G401.6 (cell line): ENCODE measurements at regions not wholly inside any gene's neighbourhood (a gene's known extent, or its start where the extent isn't known, plus 50 kb on each side); places are given as distances from the start of the nearest gene placed in this dataset.
"Not testable (repeated sequence)": the region's sequence is repeated elsewhere in the genome, so short reads cannot be mapped to it uniquely, and the experiment has no call there.

Experiments
- FAIRE-seq: peaks from 2 replicates; lab custom pipeline; 2012; peaks lifted over from hg19 to GRCh38; lab: Jason Lieb, UNC

DNA sequence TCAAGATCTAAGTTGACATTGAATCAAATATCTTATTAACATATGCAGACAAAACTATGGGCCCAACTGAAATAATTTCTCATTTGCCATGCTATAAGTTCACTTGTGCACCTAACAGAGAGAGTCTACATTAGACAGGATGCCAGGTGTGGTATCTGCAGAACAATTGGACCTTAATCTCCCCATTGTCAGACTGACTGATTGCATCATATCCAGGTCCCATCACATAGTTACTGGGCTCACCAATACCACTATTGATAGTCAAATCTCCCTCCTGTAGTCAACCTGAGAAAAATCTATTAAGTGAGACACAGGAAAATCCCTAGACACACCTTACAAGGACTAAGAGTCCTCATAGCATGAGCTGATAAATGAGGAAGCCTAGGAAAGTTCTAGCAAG is 156.0 kb upstream of the FRG1 start:
- FAIRE-seq = no peak

DNA sequence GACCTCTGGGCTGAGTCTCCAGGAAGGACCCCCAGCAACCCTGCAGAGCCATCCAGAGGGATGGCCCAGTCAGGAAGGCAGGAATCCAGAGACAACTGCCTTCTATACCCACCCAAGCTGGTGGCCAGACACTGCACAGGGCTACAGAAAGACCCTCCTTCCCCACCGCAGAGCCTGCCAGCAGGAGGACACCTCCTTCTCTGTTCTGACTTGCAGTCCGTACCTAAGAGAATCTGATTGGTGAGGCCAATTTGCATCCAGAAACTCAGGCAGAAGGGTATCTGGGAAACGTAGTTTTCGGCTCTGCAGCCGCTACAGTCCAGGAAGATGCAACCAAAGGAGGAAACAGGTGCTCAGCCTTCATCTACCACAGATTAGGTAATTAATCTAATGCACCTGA is 155.4 kb upstream of the FRG1 start:
- no peak for FAIRE-seq

DNA sequence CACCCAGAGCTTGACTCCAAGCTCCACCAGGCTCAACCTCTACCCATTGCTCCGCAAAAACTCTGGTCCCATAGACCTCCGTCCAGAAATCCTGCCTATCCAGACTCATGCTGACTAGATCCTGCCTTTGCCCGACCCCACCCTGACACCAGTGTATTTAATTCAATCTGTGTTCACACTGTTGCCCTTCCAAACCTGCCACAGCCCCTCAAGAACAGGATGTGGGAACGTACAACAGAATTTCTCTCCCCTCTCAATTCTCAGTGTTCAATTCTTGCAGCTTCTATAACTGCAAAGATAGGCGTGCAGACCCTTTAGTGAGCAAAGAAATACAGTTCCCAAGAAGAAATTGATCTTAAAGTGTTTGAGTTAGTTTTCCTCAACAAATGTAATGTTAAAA is 154.2 kb upstream of the FRG1 start:
- no peak for FAIRE-seq

DNA sequence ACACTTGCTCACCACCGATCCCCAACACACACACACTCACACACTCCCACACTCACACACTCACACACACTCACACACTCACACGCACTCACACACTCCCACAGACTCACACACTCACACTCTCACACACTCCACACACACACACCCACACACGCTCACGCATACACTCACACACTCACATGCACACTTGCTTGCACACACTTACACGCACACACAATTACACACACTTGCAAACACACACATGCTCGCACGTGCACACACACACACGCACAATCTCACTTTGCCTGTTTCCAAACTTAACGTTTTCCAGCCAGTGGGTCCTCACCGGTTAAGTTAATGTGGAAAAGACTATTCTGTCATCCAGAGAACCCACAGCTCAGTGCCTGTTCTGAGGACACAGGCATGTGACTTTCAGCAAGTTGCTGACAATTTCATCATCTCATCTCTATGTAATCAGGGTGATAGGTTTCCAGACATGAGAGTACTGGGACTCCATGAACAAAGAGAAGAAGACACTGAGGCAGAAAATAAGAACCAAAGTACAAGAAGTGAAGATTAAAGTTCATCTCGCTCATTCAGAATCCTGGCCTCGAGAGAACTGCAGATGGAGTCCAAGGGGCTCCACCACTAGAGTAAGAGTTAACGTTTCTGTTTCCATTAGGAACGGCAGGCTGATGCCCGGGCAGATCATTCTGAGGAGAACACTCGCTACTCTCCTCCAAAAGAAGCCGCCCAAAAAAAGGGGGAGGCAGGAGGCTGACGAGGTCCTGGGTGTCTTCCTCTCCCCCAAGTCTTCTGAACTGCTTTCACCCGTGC is 153.2 kb upstream of the FRG1 start:
- FAIRE-seq = no peak

DNA sequence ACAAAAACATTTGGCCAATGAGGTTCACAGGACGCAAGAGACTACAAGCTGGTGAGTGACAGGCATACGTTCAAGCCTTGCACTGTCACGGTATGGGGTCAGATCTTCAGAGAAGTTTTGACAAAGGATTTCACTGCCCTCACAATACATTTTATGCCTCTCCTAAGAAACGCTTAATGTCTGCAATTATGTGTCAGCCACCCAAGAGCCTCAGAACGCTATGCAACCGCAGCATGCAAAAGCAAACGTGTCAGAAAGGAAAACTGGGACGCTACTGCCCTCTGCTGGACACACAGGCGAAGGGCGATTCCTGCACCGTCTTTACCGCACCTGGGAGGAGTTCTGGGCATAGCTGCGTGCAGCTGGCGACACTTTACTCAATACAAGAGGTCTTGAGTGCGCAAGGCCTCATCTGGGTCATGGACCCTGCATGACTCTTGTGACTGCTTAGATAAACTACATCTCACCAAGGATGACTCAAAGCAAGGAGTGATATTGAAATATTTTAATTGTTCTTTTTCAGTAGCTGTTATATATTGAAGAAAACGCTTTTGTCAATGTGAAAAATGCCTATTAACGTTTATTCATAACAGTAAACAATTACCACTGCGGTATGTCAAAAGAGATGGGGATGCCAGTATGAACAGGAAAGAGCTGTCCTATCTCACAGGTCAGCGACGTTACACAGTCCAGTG is 147.6 kb upstream of the FRG1 start:
- FAIRE-seq = no peak

DNA sequence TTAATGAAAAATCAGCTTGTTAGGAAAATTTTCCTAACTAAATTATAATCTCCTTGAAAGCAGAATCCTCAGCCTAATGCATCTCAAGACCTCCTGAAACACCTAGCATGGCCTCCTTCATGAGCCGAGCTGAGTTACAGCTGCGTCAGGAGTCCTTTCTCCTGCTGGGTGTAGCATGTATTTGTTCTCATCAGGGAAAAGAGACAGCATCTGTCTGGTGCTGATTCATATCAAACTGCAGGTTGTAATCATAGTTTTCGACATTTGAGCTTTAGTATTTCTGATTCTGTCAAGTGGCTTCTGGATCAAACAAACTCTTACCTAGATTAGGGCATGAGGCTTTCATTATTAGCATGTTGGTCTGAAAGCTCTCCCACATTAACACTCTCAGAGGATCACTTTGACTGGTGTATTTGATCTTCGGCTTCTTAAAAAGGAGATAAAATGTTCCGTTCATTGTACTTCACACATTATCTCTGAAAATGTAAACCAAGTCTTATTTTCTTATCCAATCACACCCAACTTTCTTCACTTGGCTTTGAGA is 140.1 kb upstream of the FRG1 start:
- FAIRE-seq = no peak

DNA sequence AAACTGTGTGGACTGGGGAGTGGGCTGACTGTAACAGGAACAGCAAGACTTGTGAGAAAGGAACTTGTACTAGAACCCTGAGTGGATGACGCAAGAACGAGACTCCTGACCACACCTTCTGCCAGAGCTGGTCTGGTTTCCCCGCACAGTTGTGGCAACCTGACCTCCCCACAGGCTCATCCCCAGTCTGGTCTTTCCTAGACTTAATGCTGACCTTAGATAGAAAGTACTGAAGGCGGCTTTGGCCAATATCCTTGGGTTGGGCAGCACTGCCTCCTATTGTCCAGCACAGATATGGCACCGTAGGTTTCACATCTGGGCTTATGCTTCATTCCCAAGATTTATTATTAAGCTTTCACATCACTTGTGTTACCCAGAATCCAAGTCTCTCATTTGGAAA is 137.8 kb upstream of the FRG1 start:
- no peak for FAIRE-seq

DNA sequence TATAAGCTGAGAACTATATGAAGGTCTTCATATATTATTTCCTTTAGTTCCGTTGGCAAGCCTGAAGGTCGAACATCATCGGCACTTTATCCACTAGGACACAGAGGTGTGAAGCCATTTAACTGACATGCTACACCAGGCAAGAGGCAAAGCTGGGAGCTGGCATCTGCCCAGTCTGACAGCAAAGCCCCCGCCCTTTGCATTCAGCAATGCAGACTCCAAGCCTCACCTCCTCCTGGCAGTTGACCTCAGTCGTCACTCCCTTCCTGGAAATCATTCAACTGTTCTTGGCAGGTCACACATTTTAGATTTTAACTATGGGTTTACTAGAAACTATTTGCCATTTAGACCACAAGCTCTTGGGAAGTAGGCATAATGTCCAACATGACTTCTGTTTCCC is 135.8 kb upstream of the FRG1 start:
- no peak for FAIRE-seq

DNA sequence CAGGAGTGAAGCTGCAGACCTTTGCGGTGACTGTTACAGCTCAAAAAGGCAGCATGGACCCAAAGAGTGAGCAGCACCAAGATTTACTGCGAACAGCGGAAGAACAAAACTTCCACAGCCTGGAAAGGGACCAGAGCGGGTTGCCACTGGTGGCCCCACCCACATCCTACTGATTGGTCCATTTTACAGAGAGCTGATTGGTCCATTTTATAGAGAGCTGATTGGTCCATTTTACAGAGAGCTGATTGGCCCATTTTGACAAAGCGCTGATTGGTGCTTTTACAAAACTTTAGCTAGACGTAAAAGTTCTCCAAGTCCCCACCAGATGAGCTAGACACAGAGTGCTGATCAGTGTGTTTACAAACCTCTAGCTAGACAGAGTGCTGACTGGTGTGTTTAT is 134.2 kb upstream of the FRG1 start:
- no peak for FAIRE-seq

DNA sequence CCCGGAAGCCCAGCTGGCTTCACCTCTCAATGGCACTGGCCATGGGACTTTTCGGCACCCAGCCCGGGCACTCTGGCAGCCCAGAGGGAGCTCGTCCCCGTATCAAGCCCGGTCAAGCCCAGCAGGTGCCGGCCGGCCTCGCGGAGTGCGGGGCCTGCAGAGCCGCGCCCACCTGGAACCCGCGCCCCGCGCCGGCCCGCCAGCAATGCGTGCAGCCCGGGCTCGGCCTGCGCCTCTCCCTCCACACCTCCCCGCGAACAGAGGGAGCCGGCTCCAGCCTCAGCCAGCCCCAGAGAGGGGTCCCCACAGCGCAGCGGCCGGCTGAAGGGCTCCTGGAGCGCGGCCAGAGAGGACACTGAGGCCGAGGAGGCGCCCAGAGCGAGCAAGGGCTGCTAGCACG is 133.6 kb upstream of the FRG1 start:
- no peak for FAIRE-seq

DNA sequence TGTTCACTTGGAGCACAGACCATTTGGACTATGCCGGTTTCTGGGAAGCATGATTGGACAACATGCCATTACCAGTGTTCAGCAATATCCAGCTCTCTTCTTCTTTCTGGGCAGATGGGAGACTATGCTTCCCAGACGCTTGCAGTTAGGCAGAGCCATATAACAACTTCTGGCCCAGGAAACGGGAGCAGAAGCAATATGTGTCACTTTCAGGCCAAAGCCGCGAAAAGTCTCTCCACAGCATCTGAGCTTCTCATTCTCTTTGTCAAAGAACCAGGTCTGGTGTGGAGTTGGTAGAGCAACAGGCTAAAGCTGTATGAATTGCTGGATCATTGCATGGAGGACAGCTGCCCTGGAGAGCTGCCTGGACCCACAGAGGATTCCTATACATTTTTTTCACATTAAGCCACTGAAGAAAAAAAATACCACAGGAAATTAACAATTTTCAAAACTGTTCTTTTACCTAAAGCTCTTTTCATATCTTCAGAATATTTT is 131.4 kb upstream of the FRG1 start:
- FAIRE-seq = no peak

DNA sequence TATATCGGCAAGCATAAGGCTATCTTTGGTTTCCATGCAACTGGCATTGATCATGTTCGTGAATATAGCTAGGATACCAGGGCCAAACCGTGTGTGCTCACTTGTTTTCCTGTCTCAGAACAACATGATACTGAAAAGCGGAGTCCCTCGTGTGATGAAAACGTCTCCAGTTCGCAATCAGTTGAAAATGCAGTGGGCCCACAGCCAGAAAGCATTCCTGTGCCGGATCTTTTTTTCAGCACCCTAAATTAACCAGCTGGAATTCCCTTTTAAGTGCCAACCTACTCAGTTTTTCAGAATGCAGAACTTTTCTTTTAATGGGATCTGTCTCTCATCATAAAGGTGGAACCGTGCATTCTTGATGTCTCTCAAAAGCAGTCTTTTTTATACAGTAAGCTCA is 130.8 kb upstream of the FRG1 start:
- no peak for FAIRE-seq

DNA sequence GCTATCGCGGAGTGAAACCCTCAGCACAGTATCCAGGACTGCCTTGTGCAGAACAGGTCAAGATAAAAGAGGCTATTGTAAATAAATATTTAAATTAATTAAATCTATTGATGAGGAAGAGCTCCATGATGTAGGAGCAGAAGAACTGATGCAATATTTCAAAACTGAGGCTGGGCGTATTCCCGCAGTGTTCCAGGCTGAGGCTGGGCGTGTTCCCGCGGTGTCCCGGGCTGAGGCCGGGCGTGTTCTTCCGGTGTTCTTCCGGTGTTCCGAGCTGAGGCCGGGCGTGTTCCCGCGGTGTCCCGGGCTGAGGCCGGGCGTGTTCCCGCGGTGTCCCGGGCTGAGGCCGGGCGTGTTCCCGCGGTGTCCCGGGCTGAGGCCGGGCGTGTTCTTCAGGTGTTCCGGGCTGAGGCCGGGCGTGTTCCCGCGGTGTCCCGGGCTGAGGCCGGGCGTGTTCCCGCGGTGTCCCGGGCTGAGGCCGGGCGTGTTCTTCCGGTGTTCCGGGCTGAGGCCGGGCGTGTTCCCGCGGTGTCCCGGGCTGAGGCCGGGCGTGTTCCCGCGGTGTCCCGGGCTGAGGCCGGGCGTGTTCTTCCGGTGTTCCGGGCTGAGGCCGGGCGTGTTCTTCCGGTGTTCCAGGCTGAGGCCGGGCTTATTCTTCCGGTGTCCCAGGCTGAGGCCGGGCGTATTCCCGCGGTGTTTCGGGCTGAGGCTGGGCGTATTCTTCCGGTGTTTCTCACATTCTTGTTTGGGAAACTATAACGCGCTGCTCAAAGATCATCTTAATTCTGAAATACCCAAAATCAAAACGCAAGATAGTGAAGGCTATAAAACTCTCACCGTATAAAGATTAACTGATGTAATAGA is 130.1 kb upstream of the FRG1 start:
- FAIRE-seq = not testable (repeated sequence)

DNA sequence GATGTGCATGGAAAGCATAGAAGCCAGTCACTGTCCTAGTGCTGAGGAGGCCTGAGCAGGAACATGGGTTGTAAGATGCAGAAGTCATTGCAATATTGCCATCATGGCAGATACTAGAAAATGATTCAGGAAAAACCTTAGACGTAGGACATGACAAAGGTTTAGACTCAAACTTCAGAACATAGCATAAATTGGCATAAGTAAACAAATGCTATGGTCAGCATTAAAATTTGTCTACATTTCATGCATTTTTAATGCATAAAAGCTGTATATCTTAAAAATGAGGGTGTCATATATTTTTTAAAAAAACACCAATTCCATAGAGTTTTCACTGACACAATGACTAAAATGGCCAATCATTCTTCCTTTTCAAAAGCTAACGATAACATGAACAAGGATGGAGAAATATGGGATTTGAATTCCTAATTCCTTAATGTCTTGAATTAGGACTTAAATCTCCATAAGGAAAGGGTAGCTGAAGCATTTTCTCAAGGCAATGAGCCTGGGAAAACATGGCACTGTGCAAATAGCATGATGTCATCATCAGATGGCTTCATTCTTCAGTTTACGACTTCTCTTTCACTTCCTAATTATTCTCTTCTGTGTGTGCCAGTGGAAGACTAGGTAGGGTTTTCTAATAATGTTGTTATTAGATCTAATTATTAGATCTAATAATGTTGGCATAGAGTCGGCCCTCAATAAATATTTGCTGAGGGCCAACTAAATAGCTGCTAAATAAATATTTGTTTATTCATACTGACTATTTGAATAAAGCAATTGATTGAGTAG is 125.1 kb upstream of the FRG1 start:
- no peak for FAIRE-seq

DNA sequence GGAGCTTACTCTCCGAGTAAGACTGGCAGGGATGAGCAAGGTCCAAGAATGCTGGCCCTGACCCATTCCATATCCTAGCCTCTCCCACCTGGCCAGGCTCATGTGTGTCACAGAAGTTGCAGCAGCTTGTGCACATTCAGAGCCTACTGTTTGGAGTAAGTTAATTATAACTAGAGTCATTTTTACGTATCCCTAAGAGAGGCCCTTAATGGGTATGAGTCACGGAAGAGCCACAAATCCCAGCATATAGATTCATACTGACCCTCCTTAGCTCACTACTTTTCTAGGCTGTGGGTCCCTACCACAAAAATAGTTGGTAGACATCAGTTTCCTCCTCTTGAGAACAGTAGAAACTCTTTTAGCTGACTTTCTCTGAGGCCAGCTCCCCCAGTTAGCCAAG is 118.3 kb upstream of the FRG1 start:
- no peak for FAIRE-seq

DNA sequence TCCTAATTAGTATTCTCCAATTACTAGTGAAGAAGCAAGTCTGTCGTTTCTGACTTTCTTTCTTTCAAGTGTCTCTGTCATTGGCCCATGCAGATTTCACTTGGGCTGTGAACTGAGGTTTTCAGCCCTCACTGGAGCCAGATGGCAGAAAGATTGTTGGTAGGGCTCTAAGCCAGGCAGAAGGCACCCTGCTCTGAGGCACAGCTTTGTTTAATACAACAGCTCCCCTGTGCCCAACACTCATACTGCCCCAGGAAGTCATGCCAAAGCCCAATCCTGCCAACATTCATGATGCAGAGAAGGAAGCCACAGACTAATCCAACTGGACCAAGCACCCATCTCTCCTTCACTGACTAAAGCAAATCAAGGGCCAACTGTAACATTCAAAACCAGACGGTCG is 117.1 kb upstream of the FRG1 start:
- no peak for FAIRE-seq

DNA sequence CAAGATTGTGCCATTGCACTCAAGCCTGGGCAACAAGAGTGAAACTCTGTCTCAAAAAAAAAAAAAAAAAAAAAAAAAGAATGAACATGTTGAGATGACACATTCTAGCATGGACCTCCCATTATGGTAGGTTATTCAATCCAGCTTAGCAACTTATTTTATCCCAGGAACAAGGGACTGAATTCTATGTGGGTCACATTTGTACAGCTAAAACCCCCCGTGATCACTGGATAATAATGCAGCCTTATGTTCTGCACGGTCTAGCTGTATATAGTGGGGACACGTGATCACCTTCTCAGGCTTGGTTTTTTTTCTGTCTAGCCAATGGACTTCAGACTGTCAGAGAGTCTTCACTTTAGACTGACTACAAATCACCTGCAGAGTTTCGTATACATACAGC is 115.2 kb upstream of the FRG1 start:
- FAIRE-seq = no peak

DNA sequence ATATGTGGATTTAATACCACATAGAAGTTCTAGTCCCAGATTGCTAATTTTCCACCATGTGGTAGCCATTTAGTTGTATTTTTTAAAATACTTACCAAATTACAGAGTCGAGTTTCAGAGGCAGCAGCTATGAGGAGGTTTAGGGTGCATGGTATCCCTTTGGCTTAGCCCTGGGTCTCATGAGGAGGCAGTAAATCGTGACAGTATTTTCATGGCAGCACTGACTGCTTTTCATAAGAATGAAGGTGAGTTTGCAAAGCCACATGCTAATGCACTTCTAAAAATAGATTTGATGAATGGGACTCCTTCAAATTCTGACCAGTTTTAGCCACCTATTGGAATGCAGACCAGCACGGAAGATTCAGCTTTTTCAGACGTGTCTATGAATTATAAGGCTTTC is 114.0 kb upstream of the FRG1 start:
- no peak for FAIRE-seq

DNA sequence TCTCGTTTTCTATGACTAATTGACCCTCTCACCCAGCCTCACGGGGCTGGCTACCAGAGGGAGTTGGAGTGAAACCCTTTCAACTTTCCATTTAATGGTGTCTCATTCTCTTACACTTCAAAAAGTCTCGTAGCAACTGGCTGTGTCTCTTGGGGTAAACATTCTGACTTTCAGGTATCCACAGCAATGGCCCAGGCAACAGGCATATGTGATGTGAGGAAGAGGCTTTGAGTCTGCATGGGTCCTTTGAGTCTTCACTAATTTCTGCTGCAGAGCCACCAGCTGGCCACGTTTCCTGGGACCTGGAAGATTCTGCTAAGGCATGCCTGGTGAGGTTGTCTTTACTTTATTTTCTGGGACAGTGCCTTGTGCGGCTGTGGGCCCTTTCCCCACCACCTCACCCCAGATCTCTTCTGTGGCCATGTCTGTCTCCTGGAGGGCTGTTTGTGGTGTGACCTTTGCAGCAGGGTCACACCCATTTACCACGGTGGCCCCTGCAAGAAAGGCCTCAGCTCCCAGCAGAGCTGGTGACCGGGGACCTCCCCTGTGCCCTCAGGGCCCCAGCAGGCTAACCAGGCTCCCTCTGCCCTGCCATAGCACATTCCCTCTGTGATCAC is 112.5 kb upstream of the FRG1 start:
- no peak for FAIRE-seq

DNA sequence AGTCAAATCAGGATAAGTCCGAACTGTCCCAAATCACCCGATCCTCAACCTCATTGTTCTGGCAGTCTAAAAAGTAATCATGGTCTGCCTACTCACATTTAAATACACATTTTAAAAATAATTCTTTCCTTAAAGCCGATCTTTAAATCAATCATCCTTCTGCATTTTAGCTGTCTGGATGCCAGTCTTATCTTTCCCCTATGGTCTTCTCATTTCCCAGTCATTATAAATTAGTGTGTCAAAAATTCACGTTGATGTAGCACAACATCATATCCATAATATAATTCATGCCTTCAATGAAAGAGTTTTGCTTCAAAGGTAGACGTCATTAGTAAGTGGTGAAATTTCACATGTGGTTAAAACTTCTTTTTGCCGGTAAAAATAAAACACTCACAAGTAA is 108.1 kb upstream of the FRG1 start:
- no peak for FAIRE-seq

DNA sequence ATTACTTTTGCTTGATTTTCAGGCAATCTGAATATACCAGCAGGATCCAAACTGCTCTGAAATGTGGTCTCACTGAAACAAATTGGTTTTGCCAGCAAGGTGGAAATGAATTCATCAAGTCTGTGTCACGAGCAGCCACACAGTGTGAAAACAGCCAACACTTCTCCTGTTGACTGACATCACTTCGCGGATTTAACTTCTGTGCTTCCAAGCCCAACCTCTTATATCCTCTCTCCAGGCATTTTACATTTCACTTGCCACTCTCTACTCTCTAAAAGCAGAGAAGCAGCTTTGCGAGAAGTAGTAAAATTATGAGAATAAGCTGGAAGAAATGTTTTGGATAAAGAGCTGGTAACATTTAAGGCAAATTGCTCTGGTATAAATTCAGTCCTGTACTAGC is 106.1 kb upstream of the FRG1 start:
- FAIRE-seq = no peak
